ENCODE measurements at regions not wholly inside any gene's neighbourhood (a gene's known extent, or its start where the extent isn't known, plus 50 kb on each side); places are given as distances from the start of the nearest gene placed in this dataset.

- H3K27me3 Mint-ChIP-seq: no peaks in the 10 kb centered on the region
- H3K9me3 Mint-ChIP-seq: no peaks in the 10 kb centered on the region
- DNase-seq (no peak), ATAC-seq (no peak)
- no peak overlapping the region for H3K4me3 Mint-ChIP-seq
- H3K27ac Mint-ChIP-seq: no peak overlapping the region
- H3K36me3 Mint-ChIP-seq (ENCODE audit: low read depth): no peaks in the 10 kb centered on the region
- no peaks in the 10 kb centered on the region for H3K4me1 Mint-ChIP-seq
Observed at GRCh38 chrX:20364238-20364637, 97.5 kb upstream of the RPS6KA3 start.

GRCh38 chrX:20363275-20363674, 96.6 kb upstream of the RPS6KA3 start:
- Mint-ChIP-seq H3K36me3 (ENCODE audit: low read depth) (no peaks in the 10 kb centered on the region), H3K4me3 (no peak overlapping the region), H3K9me3 (no peaks in the 10 kb centered on the region), H3K27ac (no peak overlapping the region), H3K4me1 (peaks cover under 1% of the 10 kb centered on the region), H3K27me3 (no peaks in the 10 kb centered on the region)
- DNase-seq: no peak
- ATAC-seq: no peak

DNA sequence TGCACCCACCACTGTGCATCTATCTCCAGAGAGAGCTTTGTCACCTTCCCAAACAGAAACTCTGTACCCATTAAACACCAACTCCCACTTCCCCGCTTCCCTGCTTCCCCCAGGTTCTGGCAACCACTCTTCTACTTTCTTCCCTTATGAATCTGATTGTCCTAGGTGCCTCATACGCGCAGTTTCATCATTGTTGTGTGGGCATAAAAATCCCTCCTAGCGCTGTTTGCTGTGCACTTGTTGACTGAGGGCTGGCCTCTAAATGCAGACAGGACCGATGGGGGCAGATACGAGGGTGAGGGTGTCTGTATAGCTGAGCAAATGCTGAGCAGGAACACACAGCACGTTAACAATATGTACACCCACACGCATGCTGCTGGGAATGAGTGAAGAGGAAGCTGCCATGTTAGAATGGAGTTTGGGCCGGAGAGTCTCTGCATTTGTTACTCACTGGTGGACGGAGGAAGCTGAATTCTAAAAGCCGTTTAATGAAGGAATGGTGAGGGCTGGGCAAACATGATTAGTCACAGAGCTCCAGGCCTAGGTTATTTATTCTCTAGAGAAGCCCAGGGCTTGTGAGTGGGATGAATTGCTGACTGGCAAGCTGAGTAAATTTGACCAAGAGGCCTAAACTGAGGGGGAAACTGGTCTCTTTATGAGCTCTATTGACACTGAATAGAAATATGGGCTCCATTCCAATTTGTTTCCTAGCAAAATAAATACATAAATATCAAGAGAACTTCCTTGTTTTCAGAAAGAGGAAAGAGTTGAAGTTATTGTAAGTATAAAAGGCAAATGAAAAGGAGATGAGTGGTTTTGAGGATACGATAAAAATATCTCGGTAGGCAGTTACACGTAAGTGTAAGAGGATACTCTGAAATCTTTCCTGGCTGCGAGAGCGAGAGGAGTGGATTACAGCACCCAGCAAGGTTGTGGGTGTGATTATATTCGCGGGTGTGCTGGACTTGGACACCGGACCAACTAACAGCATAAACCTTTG, 95.9 kb upstream of the RPS6KA3 start:
- H3K27ac Mint-ChIP-seq: no peak overlapping the region
- H3K4me3 Mint-ChIP-seq: no peak overlapping the region
- H3K27me3 Mint-ChIP-seq: no peaks in the 10 kb centered on the region
- peaks cover 2% of the 10 kb centered on the region for H3K4me1 Mint-ChIP-seq
- no peaks in the 10 kb centered on the region for H3K9me3 Mint-ChIP-seq
- no peaks in the 10 kb centered on the region for H3K36me3 Mint-ChIP-seq (ENCODE audit: low read depth)
- DNase-seq (no peak), ATAC-seq (no peak)

- Mint-ChIP-seq H3K36me3 (ENCODE audit: low read depth) (no peaks in the 10 kb centered on the region), H3K27ac (no peak overlapping the region), H3K4me3 (no peak overlapping the region), H3K9me3 (no peaks in the 10 kb centered on the region), H3K4me1 (peaks cover 2% of the 10 kb centered on the region), H3K27me3 (no peaks in the 10 kb centered on the region)
- ATAC-seq (no peak), DNase-seq (no peak)
Observed at GRCh38 chrX:20361890-20362262, 95.2 kb upstream of the RPS6KA3 start.

DNA sequence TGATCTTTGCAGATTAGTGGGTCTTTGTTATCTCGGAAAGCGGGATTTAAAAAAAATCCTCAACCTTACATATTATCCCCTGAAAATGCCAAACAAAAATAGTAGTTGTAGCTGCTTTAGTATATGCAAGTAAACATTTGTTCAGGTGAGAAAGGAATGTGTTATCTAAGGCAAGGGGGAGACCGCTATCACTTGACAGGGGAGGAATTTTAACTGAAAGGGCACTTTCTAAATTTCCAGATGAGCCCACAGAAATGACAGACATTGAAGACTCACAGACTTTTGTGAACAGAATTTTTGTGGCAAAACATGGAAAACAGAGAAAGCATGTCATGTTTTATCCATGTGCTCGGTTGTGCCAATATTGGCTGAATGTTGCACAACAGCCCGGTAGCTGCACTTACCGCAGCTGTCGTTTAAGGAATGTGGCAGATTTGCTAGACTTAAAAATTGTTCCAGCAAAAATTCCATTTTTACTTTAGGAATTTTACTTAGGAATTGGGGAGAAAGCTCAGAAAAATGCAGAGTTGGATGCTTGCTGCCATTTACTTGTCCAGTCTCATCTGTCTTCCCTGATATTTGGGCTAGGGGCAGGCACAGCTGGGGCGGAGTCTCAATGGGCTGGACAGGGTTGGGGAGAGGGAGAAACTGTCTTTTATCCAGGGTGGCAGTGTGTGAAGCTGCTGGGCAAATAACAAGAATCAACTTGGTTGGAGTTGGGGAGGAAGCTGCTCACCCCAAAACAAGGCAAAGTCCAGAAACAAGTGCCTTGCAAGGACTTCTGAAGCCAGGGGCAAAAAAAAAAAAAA, 94.6 kb upstream of the RPS6KA3 start:
- Mint-ChIP-seq H3K27me3 (no peaks in the 10 kb centered on the region), H3K27ac (no peak overlapping the region), H3K4me1 (peaks cover 2% of the 10 kb centered on the region), H3K9me3 (no peaks in the 10 kb centered on the region), H3K4me3 (no peak overlapping the region), H3K36me3 (ENCODE audit: low read depth) (no peaks in the 10 kb centered on the region)
- DNase-seq (no peak), ATAC-seq (no peak)

DNA sequence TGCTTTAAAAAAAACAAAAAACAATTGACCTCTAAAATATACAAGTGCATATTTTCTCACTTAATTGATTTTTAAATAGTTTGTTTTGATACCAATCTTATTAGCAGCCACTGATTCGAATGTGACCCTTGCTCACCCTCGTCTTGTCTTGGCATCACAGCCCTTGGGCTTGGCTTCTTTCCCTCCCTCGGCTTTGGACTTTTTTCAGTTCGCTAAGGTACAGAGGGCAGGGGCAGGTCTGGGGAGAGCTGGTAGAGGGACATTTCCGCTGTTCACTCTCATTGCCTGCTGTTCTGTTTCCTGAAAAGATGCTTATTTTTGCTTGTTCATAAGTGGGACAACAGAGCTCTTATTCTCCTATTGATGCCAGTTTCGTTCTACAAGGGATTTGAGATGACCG, 88.5 kb upstream of the RPS6KA3 start:
- Mint-ChIP-seq H3K9me3 (no peaks in the 10 kb centered on the region), H3K27me3 (no peaks in the 10 kb centered on the region), H3K27ac (no peak overlapping the region), H3K36me3 (ENCODE audit: low read depth) (no peaks in the 10 kb centered on the region), H3K4me1 (peaks cover 27% of the 10 kb centered on the region), H3K4me3 (no peak overlapping the region)
- ATAC-seq (no peak), DNase-seq (no peak)

GRCh38 chrX:20354505-20354904, 87.8 kb upstream of the RPS6KA3 start:
- Mint-ChIP-seq H3K9me3 (no peaks in the 10 kb centered on the region), H3K4me3 (no peak overlapping the region), H3K36me3 (ENCODE audit: low read depth) (no peaks in the 10 kb centered on the region), H3K4me1 (peaks cover 27% of the 10 kb centered on the region), H3K27ac (no peak overlapping the region), H3K27me3 (no peaks in the 10 kb centered on the region)
- ATAC-seq (peak; percentile 77), DNase-seq (no peak)

GRCh38 chrX:20352935-20353336, 86.2 kb upstream of the RPS6KA3 start:
- Mint-ChIP-seq H3K27me3 (no peaks in the 10 kb centered on the region), H3K27ac (peak overlapping the region; percentile 45), H3K4me3 (peak overlapping the region; percentile 22), H3K4me1 (peaks cover 26% of the 10 kb centered on the region), H3K36me3 (ENCODE audit: low read depth) (no peaks in the 10 kb centered on the region), H3K9me3 (no peaks in the 10 kb centered on the region)
- ATAC-seq: peak; percentile 75
- no peak for DNase-seq

DNA sequence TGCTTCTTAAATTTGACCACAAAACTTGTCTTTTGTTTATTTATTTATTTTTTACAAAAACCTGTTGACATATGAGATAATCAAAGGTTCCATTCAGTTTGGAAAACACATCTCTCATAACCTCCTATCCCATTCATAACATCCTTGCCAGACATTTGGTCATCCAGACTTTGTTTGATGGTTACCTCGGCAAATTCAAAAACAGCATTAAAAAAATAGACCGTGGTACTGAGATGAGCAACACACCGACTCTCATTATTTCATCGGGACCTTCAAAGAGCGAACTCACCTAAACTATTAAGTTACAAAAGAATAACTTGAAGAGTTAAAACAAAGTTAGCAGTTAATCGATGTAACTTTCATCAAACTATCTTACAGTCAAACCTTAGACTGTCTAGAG, 85.8 kb upstream of the RPS6KA3 start:
- H3K27me3 Mint-ChIP-seq: no peaks in the 10 kb centered on the region
- H3K9me3 Mint-ChIP-seq: no peaks in the 10 kb centered on the region
- H3K36me3 Mint-ChIP-seq (ENCODE audit: low read depth): no peaks in the 10 kb centered on the region
- DNase-seq: no peak
- peaks cover 26% of the 10 kb centered on the region for H3K4me1 Mint-ChIP-seq
- H3K4me3 Mint-ChIP-seq: peak overlapping the region; percentile 22
- H3K27ac Mint-ChIP-seq: peak overlapping the region; percentile 45
- peak; percentile 27 for ATAC-seq

DNA sequence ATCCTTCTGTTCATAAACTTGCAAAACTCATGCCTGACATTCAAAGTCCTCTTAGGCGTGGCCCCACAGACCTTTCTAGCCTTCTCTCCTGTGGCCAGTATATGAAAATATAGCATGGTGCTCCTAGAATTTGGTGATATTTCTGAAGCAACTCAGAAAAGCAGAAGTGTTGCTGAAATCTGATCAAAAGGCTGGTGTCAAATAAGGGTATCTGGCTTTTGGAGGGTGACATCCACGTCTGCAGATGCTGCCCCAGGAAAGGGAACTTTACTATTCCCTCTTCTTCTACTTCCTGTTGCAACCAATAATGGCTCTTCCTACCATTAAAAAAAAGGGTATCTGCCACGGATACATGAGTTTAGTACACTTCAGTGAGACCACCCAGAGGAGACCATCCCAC, 83.9 kb upstream of the RPS6KA3 start:
- no peak for ATAC-seq
- no peaks in the 10 kb centered on the region for H3K36me3 Mint-ChIP-seq (ENCODE audit: low read depth)
- H3K4me1 Mint-ChIP-seq: peaks cover 26% of the 10 kb centered on the region
- H3K4me3 Mint-ChIP-seq: no peak overlapping the region
- DNase-seq: no peak
- no peaks in the 10 kb centered on the region for H3K9me3 Mint-ChIP-seq
- no peak overlapping the region for H3K27ac Mint-ChIP-seq
- H3K27me3 Mint-ChIP-seq: no peaks in the 10 kb centered on the region

GRCh38 chrX:20348139-20348538, 81.4 kb upstream of the RPS6KA3 start:
- Mint-ChIP-seq H3K4me3 (no peak overlapping the region), H3K9me3 (peaks cover 10% of the 10 kb centered on the region), H3K4me1 (peaks cover 6% of the 10 kb centered on the region), H3K36me3 (ENCODE audit: low read depth) (no peaks in the 10 kb centered on the region), H3K27me3 (no peaks in the 10 kb centered on the region), H3K27ac (no peak overlapping the region)
- ATAC-seq (no peak), DNase-seq (no peak)

- DNase-seq (no peak), ATAC-seq (no peak)
- Mint-ChIP-seq H3K4me3 (no peak overlapping the region), H3K4me1 (peaks cover 1% of the 10 kb centered on the region), H3K27me3 (no peaks in the 10 kb centered on the region), H3K9me3 (peaks cover 10% of the 10 kb centered on the region), H3K36me3 (ENCODE audit: low read depth) (no peaks in the 10 kb centered on the region), H3K27ac (no peak overlapping the region)
Observed at GRCh38 chrX:20347481-20347880, 80.8 kb upstream of the RPS6KA3 start.

DNA sequence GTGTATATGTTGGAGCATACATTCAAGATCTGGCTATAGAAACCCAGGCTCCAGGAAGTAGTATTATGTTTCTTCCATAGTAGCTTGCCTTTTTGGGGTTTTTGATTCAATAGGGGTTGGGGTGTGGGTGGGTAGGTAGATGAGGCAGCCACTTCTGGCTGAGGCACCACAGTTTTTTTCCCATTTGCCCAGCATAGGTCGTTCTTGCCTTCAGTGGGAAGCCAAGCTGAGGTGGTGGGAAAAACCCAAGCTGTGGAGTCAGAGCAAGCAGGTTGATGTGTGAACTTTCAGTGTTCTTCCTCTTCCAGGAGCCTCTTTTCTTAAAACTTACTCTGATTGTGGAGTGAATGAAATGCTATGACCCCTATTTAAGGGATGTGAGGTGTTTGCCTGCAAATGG, 67.0 kb upstream of the RPS6KA3 start:
- H3K27me3 Mint-ChIP-seq: no peaks in the 10 kb centered on the region
- peak overlapping the region; percentile 54 for H3K27ac Mint-ChIP-seq
- peaks cover 33% of the 10 kb centered on the region for H3K4me1 Mint-ChIP-seq
- no peaks in the 10 kb centered on the region for H3K36me3 Mint-ChIP-seq (ENCODE audit: low read depth)
- DNase-seq: peak; percentile 34
- no peak overlapping the region for H3K4me3 Mint-ChIP-seq
- no peaks in the 10 kb centered on the region for H3K9me3 Mint-ChIP-seq
- ATAC-seq: peak; percentile 99

- no peaks in the 10 kb centered on the region for H3K36me3 Mint-ChIP-seq (ENCODE audit: low read depth)
- H3K9me3 Mint-ChIP-seq: no peaks in the 10 kb centered on the region
- ATAC-seq (no peak), DNase-seq (no peak)
- H3K27me3 Mint-ChIP-seq: no peaks in the 10 kb centered on the region
- H3K27ac Mint-ChIP-seq: no peak overlapping the region
- peaks cover 33% of the 10 kb centered on the region for H3K4me1 Mint-ChIP-seq
- H3K4me3 Mint-ChIP-seq: no peak overlapping the region
Observed at GRCh38 chrX:20330545-20330944, 63.8 kb upstream of the RPS6KA3 start.

GRCh38 chrX:20329435-20329834, 62.7 kb upstream of the RPS6KA3 start:
- Mint-ChIP-seq H3K27ac (no peak overlapping the region), H3K9me3 (no peaks in the 10 kb centered on the region), H3K27me3 (no peaks in the 10 kb centered on the region), H3K36me3 (ENCODE audit: low read depth) (no peaks in the 10 kb centered on the region), H3K4me1 (peaks cover 25% of the 10 kb centered on the region), H3K4me3 (no peak overlapping the region)
- ATAC-seq (no peak), DNase-seq (no peak)

All from activated naive CD8-positive, alpha-beta T cell treated with anti-CD3 and anti-CD28 coated beads, Interleukin-2, amount 50 U/mL, for 24 hours (primary cell).